ENCODE measurements at regions not wholly inside any gene's neighbourhood (a gene's known extent, or its start where the extent isn't known, plus 50 kb on each side); places are given as distances from the start of the nearest gene placed in this dataset.

DNA sequence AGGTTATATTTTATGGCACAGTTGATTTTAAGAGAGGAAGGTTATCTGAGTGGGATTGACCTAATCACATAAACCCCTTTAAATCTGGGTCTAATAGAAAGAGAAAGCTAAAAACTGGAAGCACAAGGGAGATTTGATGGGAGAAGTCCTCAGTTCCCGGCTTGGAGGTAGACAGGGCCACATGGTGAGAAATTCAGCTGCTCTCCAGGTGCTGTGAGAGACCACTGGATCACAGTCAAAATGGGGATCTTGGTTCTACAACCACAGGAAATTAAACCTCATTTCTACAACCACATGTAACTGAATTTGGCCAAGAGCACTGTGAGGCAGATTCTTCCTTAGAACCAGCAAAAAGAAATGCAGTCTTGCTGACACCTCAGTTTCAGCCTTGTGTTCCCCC is 2352.7 kb downstream of the MAT2B start:
- WGBS, 4 donors: 70 to 95% (median 74%) methylated on average over 1 of the region's 1 CpG
- TF ChIP-seq POLR2A (IDR thresholded peaks at IDR 0.05): no peak
- TF ChIP-seq, protein P1, sequence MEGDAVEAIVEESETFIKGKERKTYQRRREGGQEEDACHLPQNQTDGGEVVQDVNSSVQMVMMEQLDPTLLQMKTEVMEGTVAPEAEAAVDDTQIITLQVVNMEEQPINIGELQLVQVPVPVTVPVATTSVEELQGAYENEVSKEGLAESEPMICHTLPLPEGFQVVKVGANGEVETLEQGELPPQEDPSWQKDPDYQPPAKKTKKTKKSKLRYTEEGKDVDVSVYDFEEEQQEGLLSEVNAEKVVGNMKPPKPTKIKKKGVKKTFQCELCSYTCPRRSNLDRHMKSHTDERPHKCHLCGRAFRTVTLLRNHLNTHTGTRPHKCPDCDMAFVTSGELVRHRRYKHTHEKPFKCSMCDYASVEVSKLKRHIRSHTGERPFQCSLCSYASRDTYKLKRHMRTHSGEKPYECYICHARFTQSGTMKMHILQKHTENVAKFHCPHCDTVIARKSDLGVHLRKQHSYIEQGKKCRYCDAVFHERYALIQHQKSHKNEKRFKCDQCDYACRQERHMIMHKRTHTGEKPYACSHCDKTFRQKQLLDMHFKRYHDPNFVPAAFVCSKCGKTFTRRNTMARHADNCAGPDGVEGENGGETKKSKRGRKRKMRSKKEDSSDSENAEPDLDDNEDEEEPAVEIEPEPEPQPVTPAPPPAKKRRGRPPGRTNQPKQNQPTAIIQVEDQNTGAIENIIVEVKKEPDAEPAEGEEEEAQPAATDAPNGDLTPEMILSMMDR (IDR thresholded peaks at IDR 0.05): no peak
- no peaks in the 10 kb centered on the region for H3K27me3 ChIP-seq
- no peaks in the 10 kb centered on the region for H3K36me3 ChIP-seq (replicated peaks in 1 of 2)
- H3K9me3 ChIP-seq (replicated peaks in 1 of 3): no peaks in the 10 kb centered on the region
- no peak overlapping the region for H3K27ac ChIP-seq
- no peak for DNase-seq
- no peak overlapping the region for H3K4me3 ChIP-seq
- intact Hi-C loops (cut with DNase I): no loop called here
- H3K4me1 ChIP-seq (replicated peaks in 1 of 2): no peaks in the 10 kb centered on the region

DNA sequence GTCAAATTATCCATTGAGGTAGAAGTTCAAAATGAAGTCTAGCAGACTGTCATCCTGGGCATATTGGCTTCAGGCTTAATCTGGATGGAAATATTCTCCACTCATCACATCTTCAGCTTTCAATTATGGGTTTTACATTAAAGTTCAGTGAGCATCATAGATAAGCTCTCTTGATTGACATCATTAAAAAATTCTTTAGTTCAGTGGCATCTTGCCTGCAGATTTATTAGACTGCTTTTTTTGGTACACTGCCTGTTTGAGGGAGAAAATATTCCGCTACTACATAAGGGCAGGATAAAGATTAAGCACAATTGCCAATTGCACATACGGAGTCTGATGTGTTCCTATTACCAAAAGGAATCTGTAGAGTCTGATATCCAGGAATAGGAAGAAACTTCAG is 2353.8 kb downstream of the MAT2B start:
- TF ChIP-seq, protein P1 (IDR thresholded peaks at IDR 0.05): no peak
- TF ChIP-seq POLR2A (IDR thresholded peaks at IDR 0.05): no peak
- H3K36me3 ChIP-seq (replicated peaks in 1 of 2): no peaks in the 10 kb centered on the region
- DNase-seq: no peak

GRCh38 chr5:165863239-165863638 is 2357.8 kb downstream of the MAT2B start:
- H3K4me3 ChIP-seq: no peak overlapping the region
- H3K9me3 ChIP-seq (replicated peaks in 1 of 3): no peaks in the 10 kb centered on the region
- intact Hi-C loops (cut with DNase I): no loop called here
- H3K4me1 ChIP-seq (replicated peaks in 1 of 2): no peaks in the 10 kb centered on the region
- H3K36me3 ChIP-seq (replicated peaks in 1 of 2): no peaks in the 10 kb centered on the region
- DNase-seq: no peak
- no peak overlapping the region for H3K27ac ChIP-seq
- 68 to 81% (median 73%) methylated on average over 4 of the region's 4 CpGs for WGBS, 4 donors
- no peak for TF ChIP-seq POLR2A (IDR thresholded peaks at IDR 0.05)
- TF ChIP-seq, protein P1 (IDR thresholded peaks at IDR 0.05): no peak
- no peaks in the 10 kb centered on the region for H3K27me3 ChIP-seq

More for the DNA sequence above, 2353.8 kb downstream of the MAT2B start:
- no peaks in the 10 kb centered on the region for H3K9me3 ChIP-seq (replicated peaks in 1 of 3)
- no peaks in the 10 kb centered on the region for H3K4me1 ChIP-seq (replicated peaks in 1 of 2)
- no peaks in the 10 kb centered on the region for H3K27me3 ChIP-seq
- 74 to 91% (median 83%) methylated on average over 2 of the region's 2 CpGs for WGBS, 4 donors
- H3K27ac ChIP-seq: no peak overlapping the region
- no peak overlapping the region for H3K4me3 ChIP-seq
- intact Hi-C loops (cut with DNase I): no loop called here

GRCh38 chr5:165871291-165871690 is 2365.9 kb downstream of the MAT2B start:
- WGBS, 4 donors: 44 to 55% (median 52%) methylated on average over 2 of the region's 2 CpGs
- no peaks in the 10 kb centered on the region for H3K36me3 ChIP-seq (replicated peaks in 1 of 2)
- no peaks in the 10 kb centered on the region for H3K27me3 ChIP-seq
- no peak overlapping the region for H3K27ac ChIP-seq
- H3K4me3 ChIP-seq: no peak overlapping the region
- DNase-seq: no peak
- TF ChIP-seq, protein P1 (IDR thresholded peaks at IDR 0.05): no peak
- TF ChIP-seq POLR2A (IDR thresholded peaks at IDR 0.05): no peak
- intact Hi-C loops (cut with DNase I): no loop called here
- no peaks in the 10 kb centered on the region for H3K4me1 ChIP-seq (replicated peaks in 1 of 2)
- H3K9me3 ChIP-seq (replicated peaks in 1 of 3): no peaks in the 10 kb centered on the region
